OCI-LY1 (cell line): ENCODE measurements at regions not wholly inside any gene's neighbourhood (a gene's known extent, or its start where the extent isn't known, plus 50 kb on each side); places are given as distances from the start of the nearest gene placed in this dataset.

Experiments used
- H2AFZ ChIP-seq: fragments of 200-600 bp; sonication (generic), shearing (Covaris generic); 2 replicates; pipeline ENCODE4 v1.6.0; 2014; ENCODE audit warnings: antibody characterized with exemption, mild to moderate bottlenecking, low read length
- H3F3A ChIP-seq: fragments of 200-600 bp; sonication (generic), shearing (Covaris generic); 2 replicates; pipeline ENCODE4 v1.6.0; 2014; ENCODE audit warnings: mild to moderate bottlenecking, antibody characterized with exemption, low read length, moderate library complexity; ENCODE audit not compliant: insufficient read depth
- H3K27ac ChIP-seq: fragments of 200-600 bp; sonication (generic); 2 replicates; pipeline ENCODE4 v1.5.1; 2014; ENCODE audit warnings: low read length, mixed run types, mild to moderate bottlenecking, low read depth; ENCODE audit not compliant: poor library complexity, severe bottlenecking
- H3K27me3 ChIP-seq: fragments of 200-600 bp; sonication (generic); 2 replicates; pipeline ENCODE4 v1.6.0; 2014; ENCODE audit warnings: antibody characterized with exemption, mild to moderate bottlenecking, low read length, moderate library complexity; ENCODE audit not compliant: insufficient read depth
- H3K36me3 ChIP-seq: fragments of 200-600 bp; sonication (generic); 2 replicates; pipeline ENCODE4 v1.6.1; 2014; ENCODE audit warnings: mild to moderate bottlenecking, antibody characterized with exemption, low read length, moderate library complexity, mixed read lengths; ENCODE audit not compliant: insufficient read depth
- H3K4me1 ChIP-seq: fragments of 200-600 bp; sonication (generic); 2 replicates; pipeline ENCODE4 v1.5.1; 2014; ENCODE audit warnings: mild to moderate bottlenecking, low read length, moderate library complexity; ENCODE audit not compliant: insufficient read depth, severe bottlenecking
- H3K4me2 ChIP-seq: fragments of 200-600 bp; sonication (generic), shearing (Covaris generic); 2 replicates; pipeline ENCODE4 v1.6.1; 2014; ENCODE audit warnings: low read length
- H3K4me3 ChIP-seq: fragments of 200-600 bp; sonication (generic); 2 replicates; pipeline ENCODE4 v1.5.1; 2014; ENCODE audit warnings: low read length, low read depth, mild to moderate bottlenecking, mixed read lengths; ENCODE audit not compliant: poor library complexity, severe bottlenecking
- H3K79me2 ChIP-seq: fragments of 200-600 bp; shearing (Covaris generic); 2 replicates; pipeline ENCODE4 v1.6.1; 2016; ENCODE audit warnings: mixed run types, low read length, mixed read lengths; ENCODE audit not compliant: insufficient read depth
- H3K9ac ChIP-seq: fragments of 200-600 bp; sonication (generic), shearing (Covaris generic); 2 replicates; pipeline ENCODE4 v1.6.1; 2014; ENCODE audit warnings: mild to moderate bottlenecking, low read length, mixed read lengths
- H3K9me2 ChIP-seq: fragments of 200-600 bp; sonication (generic), shearing (Covaris generic); 2 replicates; pipeline ENCODE4 v1.6.1; 2014; ENCODE audit warnings: low read depth, mild to moderate bottlenecking, low read length, mixed read lengths
- H3K9me3 ChIP-seq: fragments of 200-600 bp; shearing (Covaris generic); 2 replicates; pipeline ENCODE4 v1.6.1; 2014; ENCODE audit warnings: low read length, mixed read lengths
- H4K20me1 ChIP-seq: fragments of 200-600 bp; sonication (generic), shearing (Covaris generic); 2 replicates; pipeline ENCODE4 v1.6.0; 2016; ENCODE audit warnings: mild to moderate bottlenecking, low read length; ENCODE audit not compliant: insufficient read depth
- CTCF ChIP-seq: fragments of 200-600 bp; sonication (generic), shearing (Covaris generic); IDR thresholded peaks from 2 replicates; pipeline ENCODE4 v1.5.1; 2017; ENCODE audit warnings: mild to moderate bottlenecking, antibody characterized with exemption, low read length, moderate library complexity, mixed read lengths
- EZH2 ChIP-seq: fragments of 200-600 bp; sonication (generic), shearing (Covaris generic); IDR thresholded peaks from 2 replicates; pipeline ENCODE4 v1.8.0; 2017; ENCODE audit warnings: borderline replicate concordance, mixed run types, mild to moderate bottlenecking, antibody characterized with exemption, low read length, moderate library complexity, mixed read lengths

DNA sequence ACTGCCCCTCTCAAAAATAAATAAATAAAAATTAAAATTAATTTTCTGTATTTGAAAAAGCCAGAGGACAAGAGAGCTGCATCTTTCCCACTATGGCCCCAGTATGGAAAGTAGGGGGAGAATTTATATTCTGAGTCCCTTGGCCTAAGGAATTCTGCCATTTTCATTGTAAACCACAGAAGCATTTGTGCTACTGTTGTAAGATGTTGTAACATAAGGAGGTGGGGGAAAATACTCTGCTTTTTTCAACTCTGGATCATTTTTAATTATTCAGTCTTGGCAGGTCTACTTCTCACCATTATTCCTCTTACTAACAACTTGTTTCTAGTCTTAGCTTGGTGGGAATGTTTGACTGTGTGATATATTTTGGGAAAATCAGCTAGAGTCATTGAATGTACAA, 52.3 kb upstream of the APC start:
- Histone ChIP-seq H3K9ac (no peak overlapping the region), H3K27me3 (peaks cover under 1% of the 10 kb centered on the region; the same call in 1 of the 2 replicates), H4K20me1 (no peaks in the 10 kb centered on the region), H3K9me2 (no peaks in the 10 kb centered on the region), H3K4me2 (no peak overlapping the region), H3F3A (no peaks in the 10 kb centered on the region), H3K79me2 (no peaks in the 10 kb centered on the region), H3K4me3 (no peak overlapping the region), H2AFZ (no peak overlapping the region), H3K36me3 (no peaks in the 10 kb centered on the region), H3K27ac (no peak overlapping the region), H3K4me1 (no peaks in the 10 kb centered on the region), H3K9me3 (no peaks in the 10 kb centered on the region)
- TF ChIP-seq EZH2 = no peak
- TF ChIP-seq CTCF = no peak

- H3K9me3 ChIP-seq = no peaks in the 10 kb centered on the region
- H3K9ac ChIP-seq = no peak overlapping the region
- H4K20me1 ChIP-seq = no peaks in the 10 kb centered on the region
- H3K27ac ChIP-seq = no peak overlapping the region
- no peak overlapping the region for H2AFZ ChIP-seq
- no peaks in the 10 kb centered on the region for H3K36me3 ChIP-seq
- no peak overlapping the region for H3K4me2 ChIP-seq
- H3K4me1 ChIP-seq = no peaks in the 10 kb centered on the region
- TF ChIP-seq CTCF (no peak), EZH2 (no peak)
- no peaks in the 10 kb centered on the region for H3F3A ChIP-seq
- no peaks in the 10 kb centered on the region for H3K9me2 ChIP-seq
- no peaks in the 10 kb centered on the region for H3K79me2 ChIP-seq
- no peak overlapping the region for H3K4me3 ChIP-seq
- H3K27me3 ChIP-seq = peaks cover 5% of the 10 kb centered on the region; the same call in 1 of the 2 replicates
These were observed 51.8 kb upstream of the APC start for GRCh38 chr5:112685931-112686330.

DNA sequence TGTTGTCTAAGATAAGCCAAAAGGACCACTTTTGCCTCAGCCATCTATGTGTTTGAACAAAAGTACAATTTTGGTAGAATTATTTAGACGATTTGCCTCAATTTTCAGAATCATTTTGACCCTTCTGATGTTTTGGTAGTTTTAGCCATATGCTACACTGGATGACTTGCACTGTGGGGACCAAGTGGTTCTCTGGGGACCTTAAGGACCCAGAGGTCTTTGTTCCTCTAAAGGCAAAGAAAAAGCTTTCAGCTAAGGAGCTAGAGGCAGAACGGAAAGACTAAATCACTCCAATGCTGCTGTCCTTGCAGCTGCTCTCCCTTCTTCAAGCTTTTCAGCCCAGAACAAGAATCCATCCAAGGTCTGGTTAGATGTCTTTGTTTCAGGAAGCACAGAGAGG, 51.0 kb upstream of the APC start:
- Histone ChIP-seq H2AFZ (no peak overlapping the region), H3K9me3 (no peaks in the 10 kb centered on the region), H3K27ac (no peak overlapping the region), H3K4me1 (no peaks in the 10 kb centered on the region), H3F3A (no peaks in the 10 kb centered on the region), H3K9me2 (no peaks in the 10 kb centered on the region), H3K36me3 (no peaks in the 10 kb centered on the region), H3K4me2 (no peak overlapping the region), H3K79me2 (no peaks in the 10 kb centered on the region), H4K20me1 (no peaks in the 10 kb centered on the region), H3K9ac (no peak overlapping the region), H3K4me3 (no peak overlapping the region), H3K27me3 (peaks cover 5% of the 10 kb centered on the region; the same call in 1 of the 2 replicates)
- TF ChIP-seq EZH2 (no peak), CTCF (no peak)
